Right ventricle myocardium inferior (tissue), 1 donor: ENCODE measurements at regions not wholly inside any gene's neighbourhood (a gene's known extent, or its start where the extent isn't known, plus 50 kb on each side); places are given as distances from the start of the nearest gene placed in this dataset.

ENCODE experiments used
- ATAC-seq: fragments of 200-7000 bp; cut with Tn5 transposase; one replicate; pipeline ENCODE4 v1.9.1; 2020; ENCODE audit warnings: mild to moderate bottlenecking, moderate library complexity
- DNase-seq: peaks from one replicate; pipeline ENCODE4 v3.0.0; 2021; ENCODE audit errors: missing footprints
- intact Hi-C: fragments of 100-400 bp; cut with DNase I; formaldehyde crosslinking; loops from one replicate; pipeline ENCODE4 v1.11.0; 2022
- donor health status: DM: no; HTN: yes; CAD: no; lungs with severe emphysema.

DNA sequence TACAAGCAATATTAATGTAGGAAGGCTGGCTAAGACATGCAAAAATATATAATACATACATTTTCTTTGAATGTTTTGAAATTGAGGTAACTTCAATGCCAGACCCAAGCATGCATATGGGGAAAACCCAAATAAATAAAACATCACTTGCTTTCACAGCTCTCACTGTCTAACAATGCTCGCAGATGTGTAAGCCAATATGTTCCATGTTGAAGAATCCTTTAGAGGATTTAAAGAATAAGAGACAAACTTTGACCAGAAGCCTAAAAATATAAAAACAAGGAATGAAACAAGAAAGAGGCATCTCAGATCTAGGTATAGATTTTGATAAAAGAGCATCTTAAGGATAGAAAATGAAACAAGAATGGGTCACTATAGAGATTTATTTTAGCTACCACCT is 354.2 kb downstream of the CDH10 start:
- no peak for ATAC-seq
- intact Hi-C loops, result no loop called here
- no peak for DNase-seq

DNA sequence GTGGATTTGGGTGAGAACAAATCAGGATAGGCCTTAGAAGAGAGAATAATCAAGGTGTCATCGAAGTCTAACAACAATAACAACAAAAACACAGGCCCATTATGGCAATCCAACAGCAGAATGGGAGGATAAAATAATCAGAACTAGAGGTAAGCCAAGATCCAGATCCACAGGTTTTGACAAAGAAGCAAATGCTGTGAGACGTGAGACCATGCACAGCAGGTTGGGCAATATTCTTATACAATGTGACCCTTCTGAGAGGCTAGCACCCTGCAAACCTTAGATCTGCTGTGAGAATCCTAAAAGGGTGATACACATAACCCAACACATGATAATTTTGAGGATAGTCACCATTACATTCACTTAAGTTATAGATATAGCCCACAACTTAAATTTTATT is 352.9 kb downstream of the CDH10 start:
- no peak for DNase-seq
- intact Hi-C loops, result no loop called here
- ATAC-seq, result no peak

DNA sequence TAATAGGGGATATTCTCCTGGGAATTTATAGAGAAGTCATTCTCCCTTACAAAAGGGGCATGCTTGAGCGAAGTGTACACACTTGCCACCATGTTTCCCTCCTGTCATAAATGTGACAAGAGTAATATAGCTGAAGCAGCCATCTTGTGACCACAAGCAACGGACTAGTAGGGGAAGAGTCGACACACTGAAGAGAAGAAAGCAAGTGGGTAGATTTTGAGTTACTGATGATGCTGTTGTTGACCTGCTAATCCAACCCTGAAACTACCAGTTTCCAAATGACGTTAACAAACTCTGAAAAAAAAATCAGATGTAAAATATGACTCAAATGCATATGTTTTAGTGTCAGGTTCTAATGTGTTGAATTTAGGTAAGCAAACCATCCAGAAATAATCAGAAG is 350.4 kb downstream of the CDH10 start:
- DNase-seq, result no peak
- intact Hi-C loops, result no loop called here
- no peak for ATAC-seq

DNA sequence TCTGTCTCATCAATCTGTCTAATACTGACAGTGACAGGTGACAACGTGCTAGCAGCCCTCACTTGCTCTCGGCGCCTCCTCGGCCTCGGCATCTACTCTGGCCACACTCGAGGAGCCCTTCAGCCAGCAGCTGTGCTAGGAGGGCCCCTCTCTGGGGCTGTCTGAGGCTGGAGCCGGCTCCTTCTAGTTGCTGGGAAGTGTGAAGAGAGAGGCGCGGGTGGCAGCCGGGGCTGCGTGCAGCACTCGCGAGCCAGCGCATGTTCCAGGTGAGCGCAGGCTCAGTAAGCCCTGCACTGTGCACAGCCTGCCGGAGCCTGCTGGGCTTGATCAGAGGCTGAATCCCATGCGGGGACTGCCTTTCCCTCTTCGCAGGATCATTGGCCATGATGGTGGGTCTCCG is 330.7 kb downstream of the CDH10 start:
- intact Hi-C loops, result no loop called here
- DNase-seq, result peak; percentile 7
- ATAC-seq, result no peak

DNA sequence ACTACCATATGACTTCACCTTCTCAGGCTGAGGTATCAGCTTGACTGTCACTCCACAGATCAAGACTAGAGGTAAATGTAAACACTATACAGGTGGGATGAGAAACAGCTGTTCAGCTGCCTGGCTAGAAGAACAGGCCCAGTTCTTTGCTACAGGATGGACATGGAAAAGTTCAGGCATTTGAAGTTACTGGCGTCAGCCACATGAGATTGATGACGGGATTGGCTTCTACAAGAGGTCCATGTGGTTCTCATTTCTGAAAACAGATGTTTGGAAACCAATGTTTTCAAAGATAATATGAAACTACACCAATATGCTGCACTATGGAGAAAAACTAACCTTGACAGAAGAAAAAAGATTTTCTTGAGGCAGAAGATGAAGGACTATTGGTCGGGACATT is 324.1 kb downstream of the CDH10 start:
- intact Hi-C loops, result no loop called here
- DNase-seq (no peak), ATAC-seq (peak; percentile 23)

DNA sequence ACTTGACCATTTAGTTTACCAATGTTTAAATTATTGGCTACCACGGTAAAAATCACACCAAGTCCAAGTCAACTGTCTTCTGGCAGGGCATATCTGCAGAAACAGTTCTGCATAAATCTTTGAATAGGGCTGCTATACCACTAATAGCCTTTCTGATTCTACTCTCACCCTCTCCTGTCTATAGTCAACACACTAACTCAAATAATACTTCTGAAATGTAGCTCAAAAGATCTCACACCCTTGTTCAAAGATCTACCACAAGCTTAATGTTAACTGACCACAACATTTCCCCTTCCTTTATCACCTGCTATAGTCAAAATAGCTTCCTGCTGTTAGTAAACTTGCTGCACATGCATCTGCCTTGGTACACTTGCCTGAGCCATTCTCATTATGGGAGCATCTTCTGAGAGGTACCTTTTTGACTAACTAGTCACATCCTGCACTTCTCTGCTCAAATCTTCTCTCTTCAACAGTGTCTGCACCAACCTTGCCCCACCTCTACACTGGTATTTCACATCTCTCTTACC is 319.4 kb downstream of the CDH10 start:
- ATAC-seq (no peak), DNase-seq (no peak)
- intact Hi-C loops, result no loop called here

DNA sequence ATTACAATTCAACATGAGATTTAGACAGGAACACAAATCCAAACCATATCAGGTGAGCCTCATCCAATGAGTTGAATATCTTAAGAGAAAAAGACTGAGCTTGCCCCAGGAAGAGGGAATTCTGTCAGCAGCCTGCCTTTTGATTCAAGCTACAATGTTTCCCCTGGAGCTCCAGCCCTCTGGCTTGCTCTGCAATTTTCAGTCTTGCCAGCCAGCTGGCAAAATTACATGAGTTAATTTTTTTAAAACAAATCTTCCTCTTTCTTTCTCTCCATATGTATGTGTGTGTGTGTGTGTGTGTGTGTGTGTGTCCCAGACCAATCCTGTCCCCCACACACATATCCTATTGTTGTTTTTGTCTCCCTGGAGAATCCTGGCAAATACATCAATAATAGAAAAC is 313.2 kb downstream of the CDH10 start:
- intact Hi-C loops, result no loop called here
- no peak for DNase-seq
- no peak for ATAC-seq

DNA sequence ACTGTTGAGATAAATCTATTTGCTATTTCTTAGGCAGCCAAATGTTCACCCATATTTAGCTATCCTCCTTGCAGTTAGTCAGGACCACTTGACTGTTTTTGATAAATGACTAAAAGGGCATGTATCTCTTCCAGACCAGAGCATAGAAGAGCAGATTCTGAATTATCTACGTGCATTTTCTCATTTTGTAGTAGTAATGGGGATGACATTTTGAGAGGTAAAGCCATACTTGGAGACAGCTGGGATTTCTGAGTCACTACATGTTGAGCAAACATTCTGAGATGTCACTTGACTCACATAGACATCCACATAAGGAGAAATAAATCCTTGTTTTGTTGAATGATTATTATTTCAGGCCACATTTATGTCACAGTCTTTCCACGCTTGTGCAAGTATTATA is 297.6 kb downstream of the CDH10 start:
- ATAC-seq (no peak), DNase-seq (no peak)
- intact Hi-C loops, result no loop called here

DNA sequence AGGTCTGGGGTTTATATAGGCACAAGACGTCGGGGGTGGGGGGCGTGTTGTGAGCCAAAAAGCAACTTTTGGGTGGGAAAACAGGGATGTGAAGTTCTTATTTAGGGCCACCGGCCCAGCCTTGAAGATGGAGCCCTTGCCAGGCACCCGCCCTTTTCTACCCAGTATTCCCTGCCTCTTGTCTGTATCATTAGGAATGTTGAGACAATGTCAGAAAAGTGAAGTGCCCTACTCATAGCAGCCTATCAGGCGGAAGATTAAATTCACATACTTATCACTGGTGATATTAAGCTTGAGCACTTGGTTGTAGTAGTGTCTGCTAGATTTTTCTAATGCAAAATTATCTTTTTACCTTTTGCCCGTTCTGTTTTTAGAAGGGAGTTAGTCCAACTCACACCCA is 293.5 kb downstream of the CDH10 start:
- intact Hi-C loops, result no loop called here
- no peak for ATAC-seq
- no peak for DNase-seq

DNA sequence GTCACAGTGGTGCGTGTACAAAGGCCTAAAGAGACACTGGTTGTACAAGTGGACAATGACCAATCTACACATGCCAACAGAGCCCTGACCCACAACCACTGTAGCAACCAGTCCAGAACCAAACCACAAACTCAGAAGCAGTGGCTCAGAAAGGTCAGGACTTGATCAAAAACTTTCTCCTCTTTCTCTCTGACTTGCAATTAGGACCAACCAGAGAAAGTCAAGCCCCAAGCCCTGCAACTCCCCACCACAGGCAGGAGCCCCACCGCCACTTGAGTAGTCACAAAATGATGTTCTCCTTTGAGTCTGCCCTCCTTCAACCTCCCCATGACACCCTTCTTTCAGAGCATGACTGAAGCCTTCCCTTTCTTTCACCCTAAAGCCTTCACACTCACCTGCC is 291.8 kb downstream of the CDH10 start:
- intact Hi-C loops, result no loop called here
- DNase-seq (no peak), ATAC-seq (no peak)

DNA sequence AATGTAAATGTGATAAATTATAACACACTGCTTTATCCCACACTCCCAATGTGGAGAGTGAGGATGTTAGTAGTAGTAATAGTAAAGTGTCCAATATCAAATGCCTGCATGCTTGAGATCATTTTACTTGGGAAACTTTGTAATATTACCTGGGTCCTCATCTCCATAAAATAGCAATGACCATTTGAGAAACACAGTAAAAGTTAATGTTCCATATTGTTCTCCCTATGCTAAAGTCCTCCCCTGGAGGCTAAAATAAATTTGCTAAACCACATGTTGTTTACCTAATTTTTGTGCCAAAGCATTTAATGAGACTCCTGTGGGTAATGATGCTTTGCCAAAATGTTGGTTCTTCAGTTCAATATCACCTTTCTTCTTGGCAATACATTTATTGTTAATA is 291.2 kb downstream of the CDH10 start:
- ATAC-seq (no peak), DNase-seq (no peak)
- intact Hi-C loops, result no loop called here

DNA sequence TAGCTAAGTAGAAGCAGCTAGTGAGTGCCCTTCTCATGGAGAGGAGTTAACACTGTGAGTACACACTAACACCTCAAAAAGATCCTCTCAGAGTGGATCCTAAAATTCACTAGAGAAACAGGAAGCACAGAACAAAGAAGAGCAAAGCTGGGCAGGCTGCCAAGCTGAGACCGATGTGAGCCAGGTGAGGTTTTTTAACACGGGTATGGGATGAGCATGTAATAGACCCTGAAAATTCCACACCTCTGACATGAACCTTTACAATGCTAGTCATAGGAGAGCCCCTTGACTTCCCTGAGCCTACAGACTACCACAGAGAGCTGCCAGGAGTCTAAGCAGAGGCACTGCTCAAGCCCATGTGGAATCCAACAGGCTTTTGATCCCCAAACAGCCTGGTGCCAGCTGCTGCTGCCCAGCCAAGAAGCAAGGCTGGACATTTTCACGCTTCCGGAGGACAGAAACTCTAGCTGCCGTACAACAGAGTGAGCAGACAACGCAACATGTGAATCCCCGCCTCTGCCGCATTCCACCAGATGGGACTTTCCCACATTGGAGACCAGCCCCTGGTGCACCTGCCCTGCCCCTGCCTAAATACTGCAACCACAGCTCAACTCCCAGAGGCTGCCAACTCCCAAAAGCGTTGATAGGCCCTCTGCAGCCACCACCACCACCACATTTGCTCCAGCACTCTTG is 280.8 kb downstream of the CDH10 start:
- intact Hi-C loops, result no loop called here
- no peak for ATAC-seq
- no peak for DNase-seq

DNA sequence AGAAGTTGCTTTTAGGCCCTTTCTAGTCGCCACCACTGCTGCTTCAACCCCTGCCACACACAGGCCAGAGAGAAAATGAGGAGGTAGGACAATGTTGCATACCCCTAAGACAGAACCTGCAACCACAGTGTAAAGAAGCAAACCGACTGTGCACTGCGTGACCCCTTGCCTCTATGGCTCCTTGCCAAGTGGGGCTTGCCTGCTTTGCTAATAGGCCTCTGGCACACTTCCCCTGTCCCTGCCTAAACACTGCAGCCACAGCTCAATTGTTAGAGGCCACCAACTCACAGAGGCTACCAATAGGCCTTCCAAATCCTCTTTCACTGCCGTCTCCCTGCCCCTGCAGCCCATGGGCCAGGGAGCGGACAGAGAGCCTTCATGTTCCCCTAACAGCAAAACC is 280.1 kb downstream of the CDH10 start:
- ATAC-seq (peak; percentile 10), DNase-seq (no peak)
- intact Hi-C loops, result no loop called here

DNA sequence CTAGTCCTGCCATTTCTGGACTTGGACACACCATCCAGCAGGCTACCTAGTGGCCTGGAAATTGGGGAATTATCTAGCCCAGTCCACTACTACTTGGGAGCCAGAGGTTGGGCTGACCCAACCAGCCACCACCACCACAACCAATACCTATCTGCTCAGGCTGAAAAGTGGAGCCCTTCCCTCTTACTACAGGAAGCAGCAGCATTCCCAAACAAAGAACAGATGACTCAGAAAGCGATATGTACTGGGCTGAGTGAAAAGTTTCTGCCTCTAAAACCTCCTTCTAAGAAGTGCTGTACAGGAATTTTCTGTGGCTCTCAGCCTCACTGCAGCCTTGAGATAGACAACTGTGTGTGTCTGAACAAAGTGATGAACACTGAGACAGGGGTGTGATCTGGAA is 279.4 kb downstream of the CDH10 start:
- no peak for DNase-seq
- intact Hi-C loops, result no loop called here
- ATAC-seq, result no peak

DNA sequence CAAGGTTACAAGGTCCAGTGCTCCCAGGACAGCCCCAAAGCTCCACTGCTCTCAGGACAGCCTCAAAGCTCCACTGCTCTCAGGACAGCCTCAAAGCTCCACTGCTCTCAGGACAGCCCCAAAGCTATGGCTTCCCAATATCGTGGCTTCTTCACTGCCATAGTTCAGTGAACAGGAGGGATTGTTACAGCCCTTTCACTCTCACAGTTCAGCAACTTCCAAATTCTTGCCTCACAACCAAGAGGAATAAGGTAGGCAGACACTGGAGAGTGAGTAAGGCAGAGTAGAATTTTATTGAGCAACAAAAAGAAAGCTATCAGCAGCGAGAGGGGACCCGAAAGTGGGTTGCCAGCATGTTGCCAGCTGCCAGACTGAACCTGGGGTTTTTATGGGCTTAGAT is 277.6 kb downstream of the CDH10 start:
- DNase-seq (no peak), ATAC-seq (no peak)
- intact Hi-C loops, result no loop called here

DNA sequence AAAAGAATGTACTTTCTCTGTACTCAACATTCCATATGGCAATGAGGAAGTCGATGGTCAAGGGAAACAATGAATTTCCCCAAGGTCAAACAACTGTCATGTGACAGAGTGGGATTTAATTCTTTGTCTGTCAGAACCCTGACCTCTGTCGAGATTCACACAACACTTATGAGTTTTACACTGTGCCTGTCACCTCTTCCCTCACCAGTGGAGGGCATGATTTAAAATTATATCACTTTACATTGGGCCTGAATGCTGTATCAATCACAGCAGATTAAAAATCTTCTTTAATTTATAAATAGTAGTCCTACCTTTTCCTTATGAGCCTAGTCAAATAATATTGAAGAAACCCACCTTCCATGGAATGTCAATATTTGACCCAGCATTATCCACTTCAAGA is 276.7 kb downstream of the CDH10 start:
- intact Hi-C loops, result no loop called here
- no peak for ATAC-seq
- no peak for DNase-seq

DNA sequence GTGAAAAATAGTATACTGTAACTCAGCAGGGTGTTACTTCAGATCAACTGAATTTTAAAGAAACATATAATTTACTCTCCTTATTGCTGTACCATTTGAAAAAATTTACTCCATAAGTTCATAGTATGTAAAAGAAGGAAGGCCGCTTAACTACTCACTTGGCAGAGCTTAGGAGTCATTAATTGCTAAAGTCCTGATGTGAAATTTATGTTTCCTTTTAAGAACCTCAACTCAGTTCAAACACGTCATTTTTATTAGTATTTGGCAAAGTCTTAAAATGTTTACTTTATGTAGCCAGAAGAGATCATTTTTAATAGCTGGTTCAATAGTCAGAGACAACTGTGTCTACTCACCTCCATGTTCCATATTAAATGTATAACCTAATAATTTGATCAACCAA is 268.6 kb downstream of the CDH10 start:
- no peak for DNase-seq
- intact Hi-C loops, result no loop called here
- ATAC-seq, result no peak

DNA sequence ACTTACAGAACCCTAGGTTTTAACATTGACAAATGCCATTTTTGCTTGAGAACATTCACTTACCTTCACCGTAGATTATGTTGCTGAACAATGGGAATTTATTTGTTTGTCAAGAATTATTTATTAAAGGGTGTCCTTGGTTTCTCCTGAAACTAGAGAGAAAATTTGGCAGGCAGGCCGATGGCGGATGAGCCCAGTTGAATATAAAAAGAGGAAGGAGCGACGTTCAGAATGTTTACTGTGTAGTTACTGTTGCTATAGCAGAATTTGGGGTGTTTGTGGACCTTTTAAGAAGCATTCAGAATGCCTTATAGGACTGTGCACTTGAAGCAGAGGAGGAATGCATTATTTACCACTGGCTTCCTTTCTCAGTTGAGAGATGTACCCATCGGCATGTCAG is 268.2 kb downstream of the CDH10 start:
- ATAC-seq, result no peak
- intact Hi-C loops, result no loop called here
- DNase-seq, result no peak

DNA sequence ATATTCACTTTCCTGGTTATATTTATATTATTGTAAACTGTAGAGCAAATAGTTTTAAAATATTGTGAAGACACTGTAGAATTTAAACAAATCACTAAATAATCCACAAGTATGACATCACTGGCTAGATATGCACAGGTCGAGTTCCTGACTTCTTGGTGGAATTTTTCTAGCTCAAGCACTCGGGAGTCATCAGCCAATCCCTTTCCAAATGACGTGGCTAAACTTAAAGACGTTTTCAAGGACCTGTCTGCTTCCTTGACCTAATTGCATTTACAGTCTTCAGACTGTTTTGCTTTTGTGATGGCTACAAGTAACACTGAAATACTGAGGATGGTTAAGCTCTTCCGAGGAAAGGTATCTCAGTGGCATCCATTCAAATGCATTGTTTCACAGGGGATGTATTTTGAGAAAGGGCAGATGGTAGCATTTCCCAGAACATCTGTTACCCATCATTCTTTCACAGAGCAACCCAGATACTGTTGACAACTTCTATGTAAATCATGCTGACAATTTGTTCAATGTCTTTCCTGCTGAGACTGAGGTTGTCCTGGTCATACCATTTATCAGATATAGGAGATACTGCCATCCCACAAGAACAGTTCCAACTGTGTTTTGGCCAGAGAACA is 262.8 kb downstream of the CDH10 start:
- intact Hi-C loops, result no loop called here
- ATAC-seq (no peak), DNase-seq (no peak)

DNA sequence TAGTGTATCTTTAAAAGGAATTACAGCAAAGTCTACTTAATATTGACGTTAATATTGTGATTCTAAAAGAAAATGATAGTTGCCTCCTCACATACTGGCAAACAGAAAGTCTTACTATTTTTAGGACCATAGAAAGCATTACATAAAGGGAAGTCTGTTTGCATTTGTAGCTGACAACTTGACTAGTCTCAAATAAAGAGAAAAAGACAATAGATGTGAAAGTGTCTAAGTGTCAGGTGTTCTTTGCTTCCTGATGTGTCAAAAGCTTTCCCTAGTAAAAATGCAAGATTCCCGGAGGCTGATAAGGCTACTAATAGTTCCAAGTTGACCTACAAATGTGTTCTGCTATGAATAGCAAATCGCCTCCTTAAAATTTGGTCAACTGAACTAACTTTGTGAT is 259.7 kb downstream of the CDH10 start:
- no peak for ATAC-seq
- DNase-seq, result no peak
- intact Hi-C loops, result no loop called here

DNA sequence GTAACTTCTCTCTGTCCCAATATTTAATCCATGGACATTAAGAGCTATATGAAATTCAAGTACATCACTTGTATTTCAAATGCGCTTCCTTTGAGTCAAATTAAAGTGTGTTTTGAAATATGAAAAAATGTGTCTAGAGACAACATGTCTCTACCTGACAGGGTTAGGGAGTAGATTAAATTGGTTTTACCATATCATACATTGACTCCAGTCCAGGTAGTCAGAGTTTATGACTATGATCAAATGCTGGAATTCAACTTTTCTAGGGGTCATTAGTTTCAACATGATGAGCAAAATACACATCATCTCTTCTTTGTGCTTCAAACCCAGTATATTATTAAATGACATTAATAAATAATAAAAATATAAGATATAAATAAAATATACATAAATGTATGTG is 259.2 kb downstream of the CDH10 start:
- DNase-seq (no peak), ATAC-seq (no peak)
- intact Hi-C loops, result no loop called here
